Tibial nerve (tissue), 4 donors: ENCODE measurements at regions not wholly inside any gene's neighbourhood (a gene's known extent, or its start where the extent isn't known, plus 50 kb on each side); places are given as distances from the start of the nearest gene placed in this dataset.
"Not testable (repeated sequence)": the region's sequence is repeated elsewhere in the genome, so short reads cannot be mapped to it uniquely, and the experiment has no call there.

Experiments
- DNase-seq, 2 donors: peaks; one replicate each; pipeline ENCODE4 v3.0.0-alpha.2; 2019; ENCODE audit warnings: low spot score in 2 of 2
- H3K27ac ChIP-seq, 4 donors: fragments of 200-600 bp; sonication (generic) in 3 of 4; one replicate each; pipeline ENCODE4 v1.5.1; 2017 to 2019; ENCODE audit warnings: mild to moderate bottlenecking in 1 of 4
- H3K27me3 ChIP-seq, 2 donors: fragments of 200-600 bp; sonication (generic) in 1 of 2; one replicate each; pipeline versions ENCODE4 v1.5.1 to v1.6.0; 2017 to 2019
- H3K36me3 ChIP-seq, 3 donors: fragments of 200-600 bp; sonication (generic); one replicate each; pipeline ENCODE4 v1.5.1; 2018 to 2019
- H3K4me1 ChIP-seq, 4 donors: fragments of 200-600 bp; sonication (generic) in 3 of 4; one replicate each; pipeline ENCODE4 v1.5.1; 2017 to 2019
- H3K4me3 ChIP-seq, 4 donors: fragments of 200-600 bp; sonication (generic) in 3 of 4; one replicate each; pipeline ENCODE4 v1.5.1; 2017 to 2019; ENCODE audit warnings: mild to moderate bottlenecking in 1 of 4, moderate library complexity in 1 of 4
- H3K9me3 ChIP-seq, 4 donors: fragments of 200-600 bp; sonication (generic) in 3 of 4; one replicate each; pipeline ENCODE4 v1.5.1; 2017 to 2019
- EP300 ChIP-seq, 2 donors: sonication (generic); formaldehyde crosslinking; IDR thresholded peaks; one replicate each; pipeline ENCODE4 v1.6.1; 2017; ENCODE audit warnings: antibody characterized with exemption in 2 of 2, mild to moderate bottlenecking in 1 of 2
- POLR2A ChIP-seq, 2 donors: fragments of 450-650 bp; IDR thresholded peaks; one replicate each; pipeline ENCODE4 v1.6.1; 2017; ENCODE audit warnings: antibody characterized with exemption in 2 of 2, mild to moderate bottlenecking in 2 of 2, moderate library complexity in 2 of 2
- WGBS, 2 donors: methylation state at CpG; one replicate each; pipeline ENCODE4 v1.1.5; 2018; 5-methylcytosine and 5-hydroxymethylcytosine counted together
- TF ChIP-seq, protein P1 (sequence below), 5 experiments: fragments of 200-600 bp in 3 of 5; fragments of 450-650 bp in 2 of 5; sonication (generic) in 3 of 5; IDR thresholded peaks; one replicate each; pipeline ENCODE4 v1.5.1; 2016 to 2019; ENCODE audit warnings: antibody characterized with exemption in 5 of 5, mild to moderate bottlenecking in 3 of 5, moderate library complexity in 2 of 5

- Histone ChIP-seq H3K4me1 (no peaks in the 10 kb centered on the region), H3K27ac (no peak overlapping the region), H3K4me3 (no peak overlapping the region), H3K9me3 (no peaks in the 10 kb centered on the region), H3K36me3 (no peaks in the 10 kb centered on the region), H3K27me3 (no peaks in the 10 kb centered on the region)
- no peak for DNase-seq
- TF ChIP-seq, protein P1, sequence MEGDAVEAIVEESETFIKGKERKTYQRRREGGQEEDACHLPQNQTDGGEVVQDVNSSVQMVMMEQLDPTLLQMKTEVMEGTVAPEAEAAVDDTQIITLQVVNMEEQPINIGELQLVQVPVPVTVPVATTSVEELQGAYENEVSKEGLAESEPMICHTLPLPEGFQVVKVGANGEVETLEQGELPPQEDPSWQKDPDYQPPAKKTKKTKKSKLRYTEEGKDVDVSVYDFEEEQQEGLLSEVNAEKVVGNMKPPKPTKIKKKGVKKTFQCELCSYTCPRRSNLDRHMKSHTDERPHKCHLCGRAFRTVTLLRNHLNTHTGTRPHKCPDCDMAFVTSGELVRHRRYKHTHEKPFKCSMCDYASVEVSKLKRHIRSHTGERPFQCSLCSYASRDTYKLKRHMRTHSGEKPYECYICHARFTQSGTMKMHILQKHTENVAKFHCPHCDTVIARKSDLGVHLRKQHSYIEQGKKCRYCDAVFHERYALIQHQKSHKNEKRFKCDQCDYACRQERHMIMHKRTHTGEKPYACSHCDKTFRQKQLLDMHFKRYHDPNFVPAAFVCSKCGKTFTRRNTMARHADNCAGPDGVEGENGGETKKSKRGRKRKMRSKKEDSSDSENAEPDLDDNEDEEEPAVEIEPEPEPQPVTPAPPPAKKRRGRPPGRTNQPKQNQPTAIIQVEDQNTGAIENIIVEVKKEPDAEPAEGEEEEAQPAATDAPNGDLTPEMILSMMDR (IDR thresholded peaks at IDR 0.05): no peak
- TF ChIP-seq EP300 (IDR thresholded peaks at IDR 0.05) (no peak), POLR2A (IDR thresholded peaks at IDR 0.05) (no peak)
- WGBS, 2 donors: 90 to 91% methylated on average over 4 of the region's 4 CpGs
Observed at GRCh38 chr18:65202091-65202490, 548.7 kb upstream of the CDH7 start.

DNA sequence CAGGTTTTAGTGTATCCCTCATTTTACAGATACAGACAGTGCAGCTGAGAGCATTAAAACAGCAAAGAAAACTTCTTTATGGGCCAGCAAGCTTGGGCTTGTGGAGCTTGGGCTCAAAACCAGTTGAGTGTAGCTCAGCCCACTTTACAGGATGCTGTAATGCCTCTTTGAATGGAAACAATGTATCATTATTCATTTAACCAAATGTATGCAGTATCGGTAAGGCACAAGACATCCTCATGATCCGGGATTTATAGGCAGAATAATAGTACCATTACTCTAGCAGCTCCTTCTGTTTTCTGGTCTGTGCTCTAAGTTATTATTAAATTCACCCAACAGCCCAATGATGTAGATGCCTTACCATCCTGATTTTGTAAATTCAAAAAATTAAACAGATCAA is 575.1 kb upstream of the CDH7 start:
- Histone ChIP-seq H3K9me3 (peaks cover 0 to 11% (median 0%) of the 10 kb centered on the region in 4 donors), H3K4me3 (no peak overlapping the region), H3K27ac (no peak overlapping the region), H3K27me3 (no peaks in the 10 kb centered on the region), H3K36me3 (no peaks in the 10 kb centered on the region), H3K4me1 (no peaks in the 10 kb centered on the region)
- TF ChIP-seq POLR2A (IDR thresholded peaks at IDR 0.05) (no peak), EP300 (IDR thresholded peaks at IDR 0.05) (no peak)
- no peak for DNase-seq
- 76 to 88% methylated on average over 2 of the region's 2 CpGs for WGBS, 2 donors

GRCh38 chr18:65162086-65162485 is 588.7 kb upstream of the CDH7 start:
- not testable (repeated sequence) for H3K27me3 ChIP-seq, DNase-seq, H3K4me3 ChIP-seq, H3K9me3 ChIP-seq, H3K27ac ChIP-seq, H3K4me1 ChIP-seq, H3K36me3 ChIP-seq
- 92 to 95% methylated on average over 13 of the region's 13 CpGs for WGBS, 2 donors

- no peak for DNase-seq
- H3K4me3 ChIP-seq: no peak overlapping the region
- no peaks in the 10 kb centered on the region for H3K4me1 ChIP-seq
- WGBS, 2 donors: 81 to 88% methylated on average over 2 of the region's 2 CpGs
- H3K36me3 ChIP-seq: no peaks in the 10 kb centered on the region
- H3K27me3 ChIP-seq: no peaks in the 10 kb centered on the region
- H3K27ac ChIP-seq: no peak overlapping the region
- H3K9me3 ChIP-seq: no peaks in the 10 kb centered on the region
- TF ChIP-seq EP300 (IDR thresholded peaks at IDR 0.05) (no peak), POLR2A (IDR thresholded peaks at IDR 0.05) (no peak)
- TF ChIP-seq, protein P1 (IDR thresholded peaks at IDR 0.05): no peak
Observed at GRCh38 chr18:65146482-65147021, 604.3 kb upstream of the CDH7 start.

GRCh38 chr18:65145312-65145711 is 605.5 kb upstream of the CDH7 start:
- no peak for TF ChIP-seq EP300 (IDR thresholded peaks at IDR 0.05)
- TF ChIP-seq POLR2A (IDR thresholded peaks at IDR 0.05): no peak
- TF ChIP-seq, protein P1 (IDR thresholded peaks at IDR 0.05): no peak

GRCh38 chr18:65133610-65134009 is 617.2 kb upstream of the CDH7 start:
- Histone ChIP-seq H3K27me3 (no peaks in the 10 kb centered on the region), H3K27ac (no peak overlapping the region), H3K4me1 (no peaks in the 10 kb centered on the region), H3K9me3 (peaks cover 0 to 3% (median 0%) of the 10 kb centered on the region in 4 donors), H3K4me3 (no peak overlapping the region), H3K36me3 (no peaks in the 10 kb centered on the region)
- no peak for DNase-seq
- TF ChIP-seq EP300 (IDR thresholded peaks at IDR 0.05): no peak
- no peak for TF ChIP-seq POLR2A (IDR thresholded peaks at IDR 0.05)
- TF ChIP-seq, protein P1 (IDR thresholded peaks at IDR 0.05): no peak
- 89 to 93% methylated on average over 1 of the region's 1 CpG for WGBS, 2 donors

More at GRCh38 chr18:65145312-65145711, 605.5 kb upstream of the CDH7 start:
- H3K36me3 ChIP-seq: no peaks in the 10 kb centered on the region
- no peaks in the 10 kb centered on the region for H3K4me1 ChIP-seq
- H3K27ac ChIP-seq: no peak overlapping the region
- H3K27me3 ChIP-seq: no peaks in the 10 kb centered on the region
- DNase-seq: no peak
- no peaks in the 10 kb centered on the region for H3K9me3 ChIP-seq
- H3K4me3 ChIP-seq: no peak overlapping the region
